Neural progenitor cell (in vitro differentiated cells): ENCODE measurements at regions not wholly inside any gene's neighbourhood (a gene's known extent, or its start where the extent isn't known, plus 50 kb on each side); places are given as distances from the start of the nearest gene placed in this dataset.

ENCODE experiments used
- CTCF ChIP-seq: fragments of 200-600 bp; sonication (generic); IDR thresholded peaks from 2 replicates; pipeline ENCODE4 v1.5.1; 2017; ENCODE audit warnings: antibody characterized with exemption, mild to moderate bottlenecking
- EZH2 ChIP-seq: fragments of 200-600 bp; sonication (generic); IDR thresholded peaks from 2 replicates; pipeline ENCODE4 v1.6.1; 2017; ENCODE audit warnings: antibody characterized with exemption, mild to moderate bottlenecking, moderate library complexity
- EZH2phosphoT487 ChIP-seq: fragments of 200-600 bp; sonication (generic); IDR thresholded peaks from 2 replicates; pipeline ENCODE4 v1.6.1; 2017; ENCODE audit warnings: antibody characterized with exemption

GRCh38 chr3:22159004-22159695 lies 408.1 kb upstream of the ZNF385D start:
- no peak for TF ChIP-seq EZH2
- no peak for TF ChIP-seq CTCF
- no peak for TF ChIP-seq EZH2phosphoT487
